ENCODE measurements at regions not wholly inside any gene's neighbourhood (a gene's known extent, or its start where the extent isn't known, plus 50 kb on each side); places are given as distances from the start of the nearest gene placed in this dataset.

GRCh38 chr5:169367861-169368260 lies 66.9 kb upstream of the SLIT3 start:
- TF ChIP-seq CTCF (IDR thresholded peaks at IDR 0.05; ENCODE audit: borderline replicate concordance, extremely low read depth, low read length, poor library complexity, severe bottlenecking) (no peak), EZH2 (IDR thresholded peaks at IDR 0.05; ENCODE audit: borderline replicate concordance, low read depth, low read length, severe bottlenecking) (no peak)
